ENCODE measurements at regions not wholly inside any gene's neighbourhood (a gene's known extent, or its start where the extent isn't known, plus 50 kb on each side); places are given as distances from the start of the nearest gene placed in this dataset.

GRCh38 chr18:54532222-54532621, 58.8 kb upstream of the DYNAP start:
- H3K9me1 ChIP-seq (ENCODE audit: insufficient read depth, low read length) = no peaks in the 10 kb centered on the region
- H2BK20ac ChIP-seq (ENCODE audit: low read depth, low read length) = no peak overlapping the region
- no peak overlapping the region for H2BK15ac ChIP-seq (ENCODE audit: low read depth, low read length)
- no peak overlapping the region for H3K4ac ChIP-seq (ENCODE audit: low read depth, low read length)
- no peaks in the 10 kb centered on the region for H3K36me3 ChIP-seq (ENCODE audit: control insufficient read depth, insufficient read depth, low read length)
- no peak overlapping the region for H4K5ac ChIP-seq (ENCODE audit: low read depth, low read length)
- dilution Hi-C loops (cut with HindIII; ENCODE audit: low sequenced_read_pairs, unreplicated experiment) = no loop called here
- no peak overlapping the region for H3K14ac ChIP-seq (replicated peaks; ENCODE audit: low read depth, low read length)
- H3K79me1 ChIP-seq (ENCODE audit: low read depth in 1 of 2, low read length in 2 of 2) = no peaks in the 10 kb centered on the region
- intact Hi-C loops (cut with micrococcal nuclease) = no loop called here
- H3K23ac ChIP-seq (ENCODE audit: low read depth, low read length) = no peak overlapping the region
- H2AK5ac ChIP-seq (ENCODE audit: low read depth, low read length) = no peak overlapping the region
- no peak overlapping the region for H2AK9ac ChIP-seq (replicated peaks; ENCODE audit: low read depth, low read length, poor library complexity)
- ATAC-seq (ENCODE audit: low read depth) (no peak), DNase-seq (no peak)
- no peaks in the 10 kb centered on the region for H3K4me1 ChIP-seq (ENCODE audit: control insufficient read depth, insufficient read depth, low read length)
- H4K20me1 ChIP-seq (ENCODE audit: insufficient read depth, low read length) = no peaks in the 10 kb centered on the region
- no TSS peak for BruUV-seq (replicated peaks)
- H3K4me2 ChIP-seq (ENCODE audit: low read depth, low read length) = no peak overlapping the region
- no peak overlapping the region for H3K27ac ChIP-seq (ENCODE audit: insufficient read depth, low read length)
- no peak overlapping the region for H4K8ac ChIP-seq (ENCODE audit: low read depth in 2 of 2, low read length in 2 of 2)
- TF ChIP-seq NFE2L2 (IDR thresholded peaks at IDR 0.05; ENCODE audit: low read depth, low read length) = no peak
- TF ChIP-seq MAZ (IDR thresholded peaks at IDR 0.05; ENCODE audit: borderline replicate concordance, low read depth, low read length) = no peak
- TF ChIP-seq POLR2A (IDR thresholded peaks at IDR 0.05; ENCODE audit: low read depth, low read length) = no peak
- TF ChIP-seq MXI1 (IDR thresholded peaks at IDR 0.05; ENCODE audit: borderline replicate concordance, low read depth, low read length) = no peak
- no peak for TF ChIP-seq MAFK (IDR thresholded peaks at IDR 0.05; ENCODE audit: low read depth, low read length)
- TF ChIP-seq ELK1 (IDR thresholded peaks at IDR 0.05; ENCODE audit: borderline replicate concordance, low read depth, low read length) = no peak
- TF ChIP-seq RAD21 (IDR thresholded peaks at IDR 0.05; ENCODE audit: low read length) = no peak
- no peak for TF ChIP-seq USF2 (IDR thresholded peaks at IDR 0.05; ENCODE audit: low read depth, low read length)
- no peak for TF ChIP-seq CEBPB (IDR thresholded peaks at IDR 0.05; ENCODE audit: low read depth, low read length)
- no peak for TF ChIP-seq SMC3 (IDR thresholded peaks at IDR 0.05; ENCODE audit: low read depth, low read length)
- no peak for TF ChIP-seq RFX5 (IDR thresholded peaks at IDR 0.05; ENCODE audit: low read depth, low read length)
- TF ChIP-seq CTCF (conservative IDR thresholded peaks at IDR 0.05; ENCODE audit: low read depth, low read length) = no peak
- ChIA-PET CTCF (no interaction called here), POLR2A (ENCODE audit: unreplicated experiment) (no interaction called here)
- no peaks in the 10 kb centered on the region for H3K27me3 ChIP-seq (ENCODE audit: control insufficient read depth, insufficient read depth, low read length)
- H4K91ac ChIP-seq (ENCODE audit: insufficient read depth, low read depth, low read length) = no peak overlapping the region
- H3K9ac ChIP-seq (ENCODE audit: low read depth, low read length) = no peak overlapping the region
- peaks cover 7% of the 10 kb centered on the region; the same call in 1 of the 2 replicates for H3K9me3 ChIP-seq (ENCODE audit: control insufficient read depth, insufficient read depth, low read length)
- H3K56ac ChIP-seq (ENCODE audit: extremely low read depth, insufficient read depth, low read length) = no peak overlapping the region
- no peak overlapping the region for H2BK5ac ChIP-seq (ENCODE audit: low read depth, low read length, poor library complexity, severe bottlenecking)
- in situ Hi-C loops (cut with MboI; ENCODE audit: low sequenced_read_pairs) = no loop called here
- H3K18ac ChIP-seq (ENCODE audit: low read depth, low read length) = no peak overlapping the region
- no peak overlapping the region for H3K4me3 ChIP-seq (ENCODE audit: insufficient read depth, low read depth, low read length)
- no peak overlapping the region for H2BK120ac ChIP-seq (ENCODE audit: low read depth, low read length)
- no peak overlapping the region for H2AFZ ChIP-seq (replicated peaks; ENCODE audit: low read length, poor library complexity)
